ENCODE measurements at regions not wholly inside any gene's neighbourhood (a gene's known extent, or its start where the extent isn't known, plus 50 kb on each side); places are given as distances from the start of the nearest gene placed in this dataset.

DNA sequence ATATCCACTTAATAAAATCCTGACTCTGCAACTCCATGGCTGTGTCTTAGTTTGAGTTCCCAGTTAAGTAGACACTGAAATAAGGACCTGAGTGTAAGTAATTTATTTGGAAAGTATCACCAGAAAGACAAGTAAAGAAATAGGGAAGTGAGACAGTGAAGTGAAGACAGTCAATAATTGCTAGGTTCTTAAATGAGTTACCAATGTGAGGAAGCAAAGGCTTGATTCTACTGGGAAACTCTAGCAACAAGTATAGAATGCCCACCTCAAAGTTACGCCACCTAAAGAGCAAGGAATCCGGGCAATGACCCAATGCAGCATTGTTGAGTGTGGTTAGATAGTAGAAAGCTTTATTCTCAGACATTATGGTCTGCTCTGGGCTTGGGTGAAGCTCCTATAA, 383.9 kb downstream of the TLR4 start:
- no peak for DNase-seq

DNA sequence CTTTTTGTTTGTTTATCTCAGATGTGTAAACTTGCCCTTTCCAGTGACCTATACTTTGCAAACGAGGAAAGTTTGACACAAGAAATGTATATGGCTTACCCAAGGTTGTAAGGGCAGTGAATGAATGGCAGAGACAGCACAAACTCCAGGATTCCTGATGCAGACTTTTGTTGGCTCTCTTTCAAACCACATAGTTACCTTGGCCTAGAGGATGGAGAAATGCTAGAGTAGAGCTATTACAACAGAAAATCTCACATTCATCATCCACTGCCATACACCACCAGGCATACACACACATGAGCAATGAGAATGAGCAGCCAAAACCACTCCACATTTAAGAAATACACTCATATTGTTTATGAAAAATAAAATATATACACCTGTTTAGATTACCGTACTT, 387.0 kb downstream of the TLR4 start:
- no peak for DNase-seq

DNA sequence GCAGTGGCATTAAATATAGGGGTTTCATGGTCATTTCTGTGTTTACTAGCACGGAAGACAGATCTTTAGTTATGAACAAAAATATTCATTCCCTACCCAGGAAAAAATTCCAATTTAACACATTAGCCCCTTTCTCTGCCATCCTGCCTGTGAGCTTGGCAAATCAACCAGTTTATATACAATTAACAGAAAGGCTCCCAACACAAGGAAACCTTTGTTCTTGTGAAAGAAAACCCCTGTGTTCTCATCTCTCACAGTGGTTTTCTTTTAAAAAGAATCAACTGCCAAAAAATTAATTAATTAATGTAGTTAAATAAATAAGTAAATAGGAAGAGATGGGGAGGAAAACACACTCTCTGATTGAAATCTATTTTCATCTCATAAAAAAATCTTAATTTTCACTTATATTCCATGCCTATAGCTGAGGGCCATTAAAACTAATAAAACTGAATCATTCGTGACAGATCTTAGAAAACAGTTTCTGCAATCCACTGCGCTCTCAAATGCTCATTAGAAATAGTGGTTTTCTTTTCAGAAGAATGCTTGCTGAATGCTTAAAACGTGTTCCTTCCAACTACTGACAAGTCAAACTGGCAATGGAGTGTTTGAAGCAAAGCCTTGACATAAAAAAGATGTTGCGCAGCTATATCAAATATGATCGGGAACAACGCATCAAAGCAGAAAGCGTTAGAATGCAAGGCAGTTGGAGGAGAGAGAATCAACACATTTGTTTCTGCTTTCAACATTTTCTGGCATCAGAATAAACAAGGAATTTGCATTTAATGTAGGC, 387.7 kb downstream of the TLR4 start:
- no peak for DNase-seq

DNA sequence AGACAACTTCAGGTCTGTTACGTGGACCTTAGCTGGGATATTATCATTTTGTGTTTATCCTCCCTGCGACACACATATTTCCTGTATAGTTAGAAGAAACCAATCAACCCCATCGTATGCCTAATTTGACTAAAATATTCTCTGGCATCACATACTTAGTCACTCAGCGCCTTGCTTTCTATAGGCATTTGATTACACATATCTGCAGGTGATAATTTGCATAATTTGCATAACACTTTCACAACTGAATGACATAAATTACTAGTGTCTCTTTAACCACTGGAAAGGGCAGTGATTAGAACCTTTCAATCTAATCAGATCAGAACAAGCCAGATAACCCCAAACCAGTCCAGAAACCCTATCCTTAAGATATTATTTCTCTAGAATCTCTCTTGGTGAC, 390.2 kb downstream of the TLR4 start:
- no peak for DNase-seq

DNA sequence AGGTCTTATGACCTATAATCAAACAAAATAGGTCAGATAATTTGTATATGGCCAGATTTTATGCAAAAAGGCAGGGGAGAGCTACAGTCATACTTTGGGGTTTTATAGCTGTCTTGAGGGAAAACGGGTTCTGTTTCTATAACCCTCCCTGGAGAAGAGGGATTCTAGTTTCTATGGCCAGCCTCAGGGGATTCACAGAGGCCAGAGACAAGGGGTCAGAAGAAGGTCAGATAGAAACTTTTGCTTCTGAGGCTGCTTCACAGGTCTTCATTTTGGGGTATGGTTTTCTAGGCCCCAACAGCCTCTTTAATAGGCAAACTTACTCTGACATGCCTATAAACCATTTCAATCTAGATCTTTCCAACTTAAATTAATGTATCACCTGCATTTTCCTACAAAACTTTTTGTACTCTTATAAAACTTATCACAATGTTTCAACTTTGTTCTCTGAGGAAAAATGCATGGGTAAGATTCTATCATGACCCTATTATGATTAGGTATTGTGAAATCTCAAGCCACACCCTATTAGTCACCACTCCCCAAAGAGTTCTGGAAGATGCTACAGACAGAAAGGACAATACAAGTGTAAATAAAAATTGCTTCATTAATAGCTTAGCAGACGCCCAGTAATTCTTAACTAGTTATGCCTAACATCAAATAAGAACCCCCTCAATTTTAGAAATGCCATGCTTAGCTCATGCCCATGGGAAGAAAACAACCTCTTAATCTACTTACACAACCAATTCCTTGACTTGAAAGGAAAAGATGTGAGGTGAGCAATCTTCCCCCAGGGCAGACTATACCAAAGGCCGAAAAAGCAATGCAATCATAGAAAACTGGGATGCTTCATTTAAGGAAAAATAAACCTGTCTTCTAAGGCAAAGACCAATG, 396.6 kb downstream of the TLR4 start:
- DNase-seq = no peak

DNA sequence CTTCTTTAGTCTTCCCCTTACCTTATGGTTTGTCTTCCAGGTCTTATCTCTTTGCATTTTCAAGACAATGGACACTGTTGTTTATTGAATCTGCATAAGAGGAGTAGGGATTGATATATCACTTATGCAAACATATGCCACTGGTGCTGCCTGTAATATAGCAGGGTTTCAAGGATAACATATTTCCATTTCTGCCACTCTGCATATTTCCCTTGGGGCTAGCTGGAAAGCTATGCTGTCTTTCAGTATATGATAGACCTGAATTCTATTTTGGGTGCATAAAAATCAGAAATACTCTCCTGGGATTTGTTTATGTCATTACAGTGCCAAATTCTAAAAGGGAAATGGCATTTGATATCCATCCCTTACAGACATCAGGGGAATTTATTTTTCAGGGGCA, 400.2 kb downstream of the TLR4 start:
- DNase-seq = no peak

DNA sequence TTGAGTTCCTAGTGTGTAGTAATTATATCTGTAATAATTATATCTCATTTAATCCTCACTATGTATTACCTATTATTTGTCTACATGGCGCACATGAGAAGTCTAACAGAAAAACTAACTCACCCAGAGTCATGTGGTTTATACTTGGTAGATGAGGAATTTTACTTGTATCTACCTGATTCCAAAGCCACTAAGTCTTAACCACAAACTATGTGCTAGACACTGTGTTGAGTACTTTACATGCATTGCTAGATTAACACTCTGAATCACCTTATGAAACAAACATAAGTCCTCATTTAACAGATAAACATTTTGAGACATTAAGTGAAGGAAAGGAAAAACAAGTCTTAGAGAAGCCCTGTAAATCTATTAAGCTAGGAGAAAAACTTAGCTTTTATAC, 404.8 kb downstream of the TLR4 start:
- no peak for DNase-seq

DNA sequence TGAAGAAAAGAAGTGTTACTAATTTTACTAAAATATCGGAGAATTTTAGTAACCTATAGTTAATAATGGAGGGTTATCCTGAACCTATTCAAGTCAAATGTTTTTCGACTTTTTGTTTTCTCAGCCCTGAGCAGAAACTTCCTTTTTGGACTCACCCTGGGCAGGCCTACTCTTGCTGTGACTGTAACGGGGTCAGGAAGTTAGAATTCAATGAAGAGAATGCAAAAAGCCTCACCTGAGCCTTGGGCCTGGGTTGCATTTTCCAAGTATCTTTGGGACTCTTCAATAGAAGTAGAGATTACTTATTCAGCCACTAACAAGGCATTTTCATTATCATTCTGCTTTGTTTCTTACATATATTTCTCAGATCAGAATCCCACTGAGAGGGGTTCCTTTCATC, 405.3 kb downstream of the TLR4 start:
- DNase-seq = no peak

DNA sequence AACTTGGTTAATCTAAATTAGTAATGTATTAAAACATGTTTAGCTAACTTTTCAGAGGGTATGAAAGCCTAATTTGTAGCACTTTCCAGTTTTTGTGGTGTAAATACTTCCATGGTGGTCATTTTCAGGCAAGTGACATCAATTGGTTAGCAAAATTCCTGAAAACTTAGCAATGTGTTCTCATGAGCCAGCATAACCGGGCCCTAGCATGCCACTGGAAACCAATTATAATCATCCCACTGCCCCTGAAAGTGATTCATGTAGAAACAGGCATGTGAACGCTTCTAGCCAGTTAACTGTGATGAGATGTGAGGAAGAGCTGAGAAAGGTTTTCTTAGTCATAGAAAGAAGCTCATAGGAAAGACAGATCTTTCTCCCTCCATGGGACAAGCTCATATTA, 417.2 kb downstream of the TLR4 start:
- no peak for DNase-seq

DNA sequence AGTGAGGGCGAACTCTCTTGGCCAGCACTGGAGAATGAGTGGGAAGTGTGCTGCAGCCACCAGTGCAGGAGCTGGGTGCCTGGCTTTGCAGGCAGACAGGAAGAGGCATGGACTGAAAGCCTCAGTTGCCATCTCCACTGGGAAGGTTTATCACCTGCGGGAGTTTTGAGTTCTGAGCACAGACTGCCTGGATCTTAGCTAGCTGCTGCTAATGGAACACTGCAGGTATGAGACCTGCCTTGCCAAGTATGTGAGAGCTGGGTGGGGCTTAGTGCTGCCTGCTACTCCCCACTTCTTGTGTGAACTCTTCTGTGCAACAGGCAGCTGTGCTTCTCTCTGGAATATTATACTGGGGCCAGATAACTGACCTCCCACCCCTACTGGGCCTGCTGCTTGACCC, 424.1 kb downstream of the TLR4 start:
- DNase-seq = no peak

DNA sequence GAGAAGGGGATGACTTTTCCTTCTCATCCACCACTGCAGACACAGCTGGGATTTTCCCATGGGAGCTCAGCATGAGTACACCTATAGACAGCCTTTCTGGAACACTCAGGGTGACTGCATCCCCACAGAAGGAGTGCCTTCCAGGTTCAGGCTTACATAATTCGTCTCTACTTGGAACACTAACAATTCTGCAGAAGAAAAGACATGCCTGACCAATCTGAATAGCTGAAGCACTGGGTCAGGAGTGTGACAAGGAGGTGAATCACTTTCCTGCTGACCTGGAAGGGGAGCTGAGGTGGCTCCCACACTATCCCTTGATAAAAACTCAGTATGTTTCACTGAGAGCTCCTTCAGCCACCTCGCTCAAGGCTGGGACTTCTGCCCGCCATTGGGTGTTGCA, 425.3 kb downstream of the TLR4 start:
- DNase-seq = no peak

DNA sequence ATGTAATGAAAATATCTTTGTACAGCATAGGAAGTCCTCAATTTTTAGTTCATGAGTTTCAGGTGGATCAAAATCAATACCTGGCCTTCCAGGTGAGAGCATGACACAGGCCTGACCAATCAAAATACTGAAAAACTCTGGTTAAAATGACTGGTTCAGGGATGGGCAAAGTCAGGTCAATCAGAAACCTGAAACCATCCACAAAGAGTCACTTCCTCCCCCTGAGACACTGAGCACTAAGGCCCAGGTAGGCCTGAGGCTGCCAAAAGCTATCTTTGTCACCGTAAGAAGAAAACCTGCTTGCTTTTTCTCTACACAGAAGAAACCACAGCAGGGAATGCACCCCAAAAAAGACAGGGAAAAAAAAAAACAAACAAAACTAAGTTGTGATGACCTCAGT, 444.8 kb downstream of the TLR4 start:
- no peak for DNase-seq

DNA sequence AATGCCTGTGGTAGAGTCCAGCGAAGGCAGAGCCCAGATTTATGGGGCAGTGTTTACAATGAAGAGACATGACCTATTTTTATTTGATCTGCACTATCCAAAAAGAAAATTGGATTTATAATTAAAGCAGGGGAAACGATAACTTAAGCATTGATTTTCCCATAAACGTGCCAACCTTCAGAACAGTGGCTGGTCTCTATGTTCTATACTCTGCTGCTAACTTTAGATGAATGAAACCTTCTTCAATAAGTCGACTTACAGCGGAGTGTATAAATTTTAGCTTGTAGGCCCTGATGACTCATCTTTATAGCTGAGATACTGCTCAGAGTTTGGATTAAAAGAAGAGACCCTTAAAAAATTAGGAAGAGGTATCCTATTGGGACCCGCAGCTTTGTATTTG, 452.6 kb downstream of the TLR4 start:
- no peak for DNase-seq

DNA sequence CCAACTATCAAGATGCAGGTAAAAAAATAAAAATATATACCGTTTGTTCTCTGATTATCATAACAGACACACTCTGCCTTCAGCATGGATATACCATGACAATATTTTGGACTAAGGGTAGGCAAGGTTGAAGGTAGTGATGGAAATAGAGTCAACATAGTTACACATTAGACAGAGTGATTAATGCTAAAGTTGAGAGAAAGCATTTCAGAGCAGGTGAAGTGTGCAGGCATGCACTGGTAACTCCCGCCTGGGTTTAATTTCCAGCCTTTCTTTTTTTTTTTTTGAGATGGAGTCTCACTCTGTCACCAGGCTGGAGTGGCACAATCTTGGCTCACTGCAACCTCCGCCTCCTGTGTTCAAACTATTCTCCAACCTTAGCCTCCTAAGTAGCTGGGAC, 458.5 kb downstream of the TLR4 start:
- no peak for DNase-seq

DNA sequence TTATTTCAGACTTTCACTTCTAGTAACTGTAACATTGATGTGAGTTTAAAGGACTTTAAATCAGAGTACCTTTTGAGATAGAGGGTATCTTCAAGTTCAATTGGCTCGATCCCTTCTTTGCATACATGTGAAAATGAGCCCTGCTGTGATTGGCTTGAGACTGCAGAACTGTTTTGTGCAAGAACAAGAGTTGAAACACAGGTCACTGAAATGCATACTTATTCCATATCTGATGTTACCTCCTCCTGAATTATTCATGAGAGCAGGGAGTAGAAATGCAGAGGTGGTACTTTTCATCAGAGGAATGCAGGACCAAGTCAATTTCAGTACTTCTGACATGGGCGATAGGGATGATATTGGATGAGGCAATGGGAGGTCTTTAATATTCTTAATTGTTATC, 459.5 kb downstream of the TLR4 start:
- no peak for DNase-seq

DNA sequence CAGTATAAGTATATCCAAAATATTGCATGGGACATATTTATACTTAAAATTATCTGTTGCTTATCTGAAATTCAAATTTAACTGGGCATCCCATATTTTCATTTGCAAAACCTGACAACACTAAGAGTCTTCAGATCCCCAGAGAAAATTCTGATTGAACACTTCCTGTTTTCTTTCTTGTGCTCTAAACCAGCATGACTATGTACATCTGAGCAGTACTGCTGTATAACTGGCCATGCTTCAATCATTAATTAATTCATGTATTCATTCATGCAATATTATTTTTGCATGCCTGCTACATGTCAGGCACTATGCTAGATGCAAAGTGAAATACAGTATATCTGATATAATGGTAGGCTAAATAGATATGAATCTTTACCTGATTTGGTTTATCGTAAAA, 461.2 kb downstream of the TLR4 start:
- no peak for DNase-seq

DNA sequence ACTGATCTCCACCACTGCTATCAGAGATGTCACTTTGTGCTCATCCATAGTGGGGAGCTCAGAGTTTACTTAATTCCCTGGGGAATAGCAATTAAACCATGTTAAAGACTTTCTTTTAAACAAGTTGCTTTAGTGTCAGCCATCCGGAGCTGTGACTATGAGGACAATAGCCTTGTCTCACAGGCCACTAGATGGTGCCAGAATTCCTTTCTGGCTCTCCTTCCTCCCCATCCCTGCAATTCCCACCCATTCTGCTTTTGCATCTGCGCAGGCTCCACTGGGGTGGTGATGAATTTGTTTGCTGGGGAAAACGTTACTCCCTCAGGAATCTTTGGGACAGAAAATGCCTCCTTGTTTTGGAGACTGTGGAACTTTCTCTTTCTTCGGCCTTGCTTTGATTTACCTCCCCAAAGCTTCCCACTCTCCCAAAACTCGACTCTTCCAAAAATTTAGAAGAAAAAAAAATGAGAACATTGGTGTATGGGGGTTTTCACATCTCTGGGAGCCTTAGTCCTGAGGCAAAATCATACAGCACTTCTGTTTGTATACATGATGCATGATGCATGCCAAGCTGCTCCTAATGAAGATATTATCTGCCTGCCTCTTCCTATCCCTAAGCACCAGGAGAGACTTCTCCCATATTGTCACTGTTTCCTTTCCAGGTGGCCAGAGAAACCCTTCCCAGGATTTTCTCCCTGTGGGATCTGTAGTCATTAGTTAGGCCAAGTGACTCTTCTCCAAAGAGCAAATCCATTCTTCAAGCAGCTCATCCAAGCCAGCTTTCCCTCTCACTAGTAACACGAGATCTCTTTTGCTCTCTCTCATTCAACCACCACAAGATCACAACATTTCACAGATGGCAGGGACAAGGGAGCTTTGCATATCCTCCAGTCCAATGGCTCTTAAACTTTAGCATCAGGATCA, 466.1 kb downstream of the TLR4 start:
- DNase-seq = peak; percentile 88

DNA sequence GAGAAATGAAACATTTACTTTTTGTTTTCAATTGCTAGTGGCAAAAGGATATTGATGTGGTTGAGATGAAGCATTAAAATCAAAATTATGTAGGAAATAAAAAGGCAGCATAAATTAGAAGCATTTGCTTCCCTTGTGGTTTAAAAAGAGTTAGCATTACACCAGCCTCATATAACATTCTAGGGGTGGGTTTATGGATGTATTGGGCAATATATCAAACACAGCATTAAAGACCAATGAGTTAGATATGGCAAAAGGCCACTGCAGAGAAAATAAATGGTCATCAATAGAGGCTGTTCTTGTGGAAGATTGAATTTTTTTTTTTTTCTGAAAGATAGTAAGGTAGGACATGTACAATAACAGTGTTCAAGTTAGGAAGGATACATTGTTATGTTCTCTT, 473.0 kb downstream of the TLR4 start:
- DNase-seq = no peak

DNA sequence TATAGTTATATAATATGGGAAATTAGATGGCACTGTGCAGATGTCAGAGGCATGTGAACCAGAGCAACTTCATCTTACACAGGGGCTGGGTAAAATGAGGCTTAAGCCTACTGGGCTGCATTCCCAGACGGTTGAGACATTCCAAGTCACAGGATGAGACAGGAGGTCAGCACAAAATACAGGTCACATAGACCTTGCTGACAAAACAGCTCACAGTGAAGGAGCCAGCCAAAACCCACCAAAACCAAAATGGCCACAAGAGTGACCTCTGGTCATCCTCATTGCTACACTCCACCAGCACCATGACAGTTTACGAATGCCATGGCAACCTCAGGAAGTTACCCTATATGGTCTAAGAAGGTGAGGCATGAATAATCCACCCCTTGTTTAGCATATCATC, 479.4 kb downstream of the TLR4 start:
- no peak for DNase-seq

DNA sequence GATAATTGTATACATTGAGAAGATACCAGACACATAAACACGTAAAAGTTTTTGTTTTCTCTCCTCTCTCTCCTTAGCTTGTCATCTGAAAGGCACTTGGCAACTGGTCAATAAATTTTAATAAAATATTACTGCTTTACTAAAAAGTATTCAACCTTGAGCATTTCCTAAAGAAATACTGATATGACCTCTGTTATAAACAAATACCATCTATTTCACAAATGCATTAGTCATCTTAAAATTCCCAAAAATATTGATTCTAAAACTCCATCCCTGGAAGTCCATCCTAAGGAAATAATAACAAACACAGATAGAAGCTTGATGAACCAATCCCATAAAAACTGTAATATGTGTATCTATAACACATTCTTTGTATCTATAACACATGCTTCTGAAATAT, 483.2 kb downstream of the TLR4 start:
- no peak for DNase-seq

DNA sequence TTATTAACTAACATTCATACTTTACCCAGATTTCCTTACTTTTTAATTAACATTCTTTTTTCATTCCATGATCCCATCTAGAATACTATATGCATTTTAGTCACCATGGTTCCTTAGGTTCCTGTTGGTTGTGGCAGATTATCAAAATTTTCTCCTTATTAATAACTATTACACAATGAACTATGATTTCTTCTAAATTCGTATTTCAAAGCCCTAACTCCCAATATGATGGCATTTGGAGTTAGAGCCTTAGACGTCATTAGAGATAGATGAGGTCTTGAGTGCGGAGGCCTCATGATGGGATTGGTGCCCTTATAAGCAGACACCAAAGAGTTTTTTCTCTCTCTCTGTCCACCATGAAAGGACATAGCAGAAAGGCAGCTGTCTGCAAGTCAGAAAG, 485.4 kb downstream of the TLR4 start:
- DNase-seq = no peak

DNA sequence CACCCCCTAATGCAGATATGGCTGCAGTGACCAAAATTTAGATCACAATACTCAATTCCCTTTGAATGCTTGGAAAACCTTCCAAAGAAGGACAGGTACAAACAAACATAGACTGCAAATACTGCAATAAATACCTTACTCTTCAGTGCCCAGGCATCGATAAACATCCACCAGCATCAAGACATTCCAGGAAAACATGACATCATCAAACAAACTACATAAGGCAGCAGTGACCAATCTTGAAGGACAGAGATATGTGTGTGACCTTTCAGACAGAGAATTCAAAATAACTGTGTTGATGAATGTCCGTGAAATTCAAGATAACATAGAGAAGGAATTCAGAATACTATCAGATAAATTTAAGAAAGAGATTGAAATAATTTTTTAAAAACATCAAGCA, 488.6 kb downstream of the TLR4 start:
- no peak for DNase-seq

DNA sequence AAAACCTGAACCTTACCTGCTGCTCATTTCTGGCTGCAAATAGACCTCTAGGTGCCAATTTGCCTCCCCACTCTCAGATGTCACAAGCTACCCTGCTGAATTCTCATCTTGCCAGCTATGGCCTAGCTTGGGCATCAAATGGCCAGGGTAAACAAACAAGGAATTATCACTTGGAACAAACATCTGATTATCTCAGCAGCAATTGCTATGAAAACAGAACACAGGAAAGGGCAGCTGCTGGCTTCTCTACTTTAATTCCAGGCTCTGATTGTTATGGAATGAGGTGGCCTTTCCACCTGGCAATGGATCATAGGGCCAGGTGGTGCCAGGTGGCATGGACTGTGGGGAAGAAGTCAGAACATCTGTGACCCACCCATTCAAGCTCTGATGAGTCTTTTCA, 505.1 kb downstream of the TLR4 start:
- no peak for DNase-seq

Measured in NCI-H82 (cell line).